GM20000 (cell line): ENCODE measurements at regions not wholly inside any gene's neighbourhood (a gene's known extent, or its start where the extent isn't known, plus 50 kb on each side); places are given as distances from the start of the nearest gene placed in this dataset.

Experiments used
- DNase-seq: peaks from one replicate; pipeline ENCODE4 v3.0.0; 2012; ENCODE audit warnings: low spot score
- CTCF ChIP-seq: IDR thresholded peaks from 2 replicates; pipeline ENCODE4 v1.5.1; 2012; ENCODE audit warnings: mild to moderate bottlenecking, control low read depth; ENCODE audit errors: extremely low read depth, missing control alignments

- TF ChIP-seq CTCF, result no peak
- DNase-seq, result no peak
Measured at GRCh38 chr2:150192701-150193100, 294.8 kb downstream of the RND3 start.

GRCh38 chr2:150191349-150191748 is 296.1 kb downstream of the RND3 start:
- DNase-seq, result no peak

GRCh38 chr2:150190546-150190945 is 296.9 kb downstream of the RND3 start:
- no peak for TF ChIP-seq CTCF
- no peak for DNase-seq

More at GRCh38 chr2:150191349-150191748, 296.1 kb downstream of the RND3 start:
- TF ChIP-seq CTCF, result no peak

- no peak for TF ChIP-seq CTCF
- no peak for DNase-seq
Measured at GRCh38 chr2:150188800-150189199, 298.7 kb downstream of the RND3 start.

- DNase-seq, result no peak
- TF ChIP-seq CTCF, result no peak
Measured at GRCh38 chr2:150188177-150188576, 299.3 kb downstream of the RND3 start.

- TF ChIP-seq CTCF, result no peak
- no peak for DNase-seq
Measured at GRCh38 chr2:150182566-150183235, 304.8 kb downstream of the RND3 start.

GRCh38 chr2:150178591-150178990 is 308.9 kb downstream of the RND3 start:
- DNase-seq, result no peak
- TF ChIP-seq CTCF, result no peak
